ENCODE measurements at regions not wholly inside any gene's neighbourhood (a gene's known extent, or its start where the extent isn't known, plus 50 kb on each side); places are given as distances from the start of the nearest gene placed in this dataset.

DNA sequence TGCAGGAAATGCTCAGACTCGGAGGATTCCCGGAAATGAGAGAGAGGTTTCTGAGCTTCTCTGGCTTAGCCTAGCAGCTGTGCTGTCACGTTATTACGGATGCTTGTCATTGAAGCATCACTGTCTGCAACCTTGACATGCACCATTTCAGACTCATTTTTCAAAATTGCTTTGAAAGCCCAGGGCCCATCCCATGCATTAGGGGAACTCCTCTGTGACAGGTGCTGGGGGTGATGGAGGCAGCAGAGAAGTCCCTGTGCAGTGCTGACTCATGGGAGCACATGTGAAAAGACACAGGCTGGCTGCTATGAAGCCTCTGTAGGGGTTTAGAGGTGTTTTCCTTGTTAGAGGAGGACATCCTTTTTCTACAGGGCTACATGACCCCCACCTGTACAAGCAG lies 214.0 kb upstream of the MPHOSPH6 start:
- no peak for DNase-seq (ENCODE audit: low read depth)
- TF ChIP-seq, protein P1, sequence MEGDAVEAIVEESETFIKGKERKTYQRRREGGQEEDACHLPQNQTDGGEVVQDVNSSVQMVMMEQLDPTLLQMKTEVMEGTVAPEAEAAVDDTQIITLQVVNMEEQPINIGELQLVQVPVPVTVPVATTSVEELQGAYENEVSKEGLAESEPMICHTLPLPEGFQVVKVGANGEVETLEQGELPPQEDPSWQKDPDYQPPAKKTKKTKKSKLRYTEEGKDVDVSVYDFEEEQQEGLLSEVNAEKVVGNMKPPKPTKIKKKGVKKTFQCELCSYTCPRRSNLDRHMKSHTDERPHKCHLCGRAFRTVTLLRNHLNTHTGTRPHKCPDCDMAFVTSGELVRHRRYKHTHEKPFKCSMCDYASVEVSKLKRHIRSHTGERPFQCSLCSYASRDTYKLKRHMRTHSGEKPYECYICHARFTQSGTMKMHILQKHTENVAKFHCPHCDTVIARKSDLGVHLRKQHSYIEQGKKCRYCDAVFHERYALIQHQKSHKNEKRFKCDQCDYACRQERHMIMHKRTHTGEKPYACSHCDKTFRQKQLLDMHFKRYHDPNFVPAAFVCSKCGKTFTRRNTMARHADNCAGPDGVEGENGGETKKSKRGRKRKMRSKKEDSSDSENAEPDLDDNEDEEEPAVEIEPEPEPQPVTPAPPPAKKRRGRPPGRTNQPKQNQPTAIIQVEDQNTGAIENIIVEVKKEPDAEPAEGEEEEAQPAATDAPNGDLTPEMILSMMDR (conservative IDR thresholded peaks at IDR 0.05; ENCODE audit: low read depth, low read length): no peak
- no peak overlapping the region for H3K4me3 ChIP-seq (ENCODE audit: low read length)

DNA sequence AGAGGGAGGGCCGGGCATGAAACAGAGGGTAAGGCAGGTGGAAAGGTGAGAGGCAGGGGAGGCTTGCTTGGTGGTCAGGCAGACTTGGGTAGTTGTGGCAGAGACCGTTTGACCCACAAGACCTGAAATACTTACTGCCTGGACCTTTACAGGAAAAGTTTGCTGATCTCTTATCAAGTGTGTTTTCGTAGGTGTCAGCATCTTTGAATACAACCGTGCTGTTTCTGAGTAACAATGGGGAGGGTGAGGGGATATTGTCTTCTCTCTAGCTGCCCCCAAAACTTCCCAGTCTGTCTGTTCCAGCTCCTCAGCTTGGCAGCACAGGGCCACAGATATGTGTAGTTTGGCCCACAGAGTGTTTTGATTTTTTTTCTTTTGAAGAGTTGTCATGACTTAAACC lies 212.5 kb upstream of the MPHOSPH6 start:
- DNase-seq (ENCODE audit: low read depth): no peak
- TF ChIP-seq, protein P1 (conservative IDR thresholded peaks at IDR 0.05; ENCODE audit: low read depth, low read length): no peak
- no peak overlapping the region for H3K4me3 ChIP-seq (ENCODE audit: low read length)

DNA sequence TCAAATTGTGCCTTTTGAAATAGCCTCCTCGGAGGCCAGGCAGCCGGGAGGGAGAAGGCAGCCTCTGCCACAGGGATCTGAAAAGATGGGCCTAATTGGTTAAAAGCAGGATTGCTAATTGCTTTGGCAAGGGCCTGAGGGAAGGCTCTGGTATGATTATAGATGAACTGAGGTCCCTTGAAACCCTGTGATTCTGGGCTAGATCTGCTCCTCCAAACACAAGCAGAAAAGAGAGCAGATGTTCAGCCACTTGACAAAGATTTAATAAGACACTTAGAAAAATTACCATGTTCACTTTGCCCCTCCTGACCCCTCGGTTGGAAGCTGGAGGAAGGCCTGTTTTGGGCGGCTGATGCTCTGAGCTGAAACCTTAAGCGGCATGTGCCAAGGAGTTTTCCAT lies 209.5 kb upstream of the MPHOSPH6 start:
- H3K4me3 ChIP-seq (ENCODE audit: low read length): no peak overlapping the region
- DNase-seq (ENCODE audit: low read depth): no peak
- TF ChIP-seq, protein P1 (conservative IDR thresholded peaks at IDR 0.05; ENCODE audit: low read depth, low read length): no peak

DNA sequence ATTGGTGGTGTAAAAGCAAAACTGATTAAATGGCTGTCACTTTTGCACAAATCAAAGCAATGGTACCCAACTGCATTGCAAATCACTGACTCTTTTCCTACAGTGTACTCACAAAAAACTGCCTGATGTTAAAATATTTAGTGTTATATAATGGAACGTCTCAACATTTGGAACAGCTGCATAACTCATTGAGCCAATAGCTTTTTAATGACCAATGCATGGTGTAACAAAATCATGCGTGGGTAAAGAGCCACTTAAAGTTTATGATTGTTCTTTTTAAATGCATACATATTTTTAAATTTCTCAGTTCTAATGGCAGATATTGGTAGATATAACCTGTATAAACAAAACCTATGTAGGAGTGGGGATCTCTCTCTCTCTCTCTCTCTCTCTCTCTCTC lies 204.0 kb upstream of the MPHOSPH6 start:
- TF ChIP-seq, protein P1 (conservative IDR thresholded peaks at IDR 0.05; ENCODE audit: low read depth, low read length): no peak
- no peak for DNase-seq (ENCODE audit: low read depth)
- H3K4me3 ChIP-seq (ENCODE audit: low read length): no peak overlapping the region

DNA sequence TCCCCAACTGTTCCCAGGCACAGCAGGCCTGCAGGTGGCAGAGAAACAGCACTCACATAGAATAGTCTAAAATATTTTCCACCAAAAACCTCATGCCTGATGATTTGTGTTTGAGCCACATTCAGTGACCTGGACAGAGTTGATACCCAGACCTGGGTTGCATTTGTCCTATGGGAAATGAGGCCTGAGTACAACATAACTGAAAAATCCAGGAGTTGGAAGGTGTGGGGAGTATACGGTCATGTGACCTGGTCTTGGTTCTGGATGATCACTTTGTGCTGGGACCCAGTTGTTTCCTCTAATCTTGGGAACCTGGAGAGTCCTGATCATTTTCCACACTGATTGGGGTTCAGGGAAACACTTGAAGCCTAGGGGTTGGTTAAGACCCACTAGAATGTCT lies 200.3 kb upstream of the MPHOSPH6 start:
- TF ChIP-seq, protein P1 (conservative IDR thresholded peaks at IDR 0.05; ENCODE audit: low read depth, low read length): no peak
- DNase-seq (ENCODE audit: low read depth): no peak
- no peak overlapping the region for H3K4me3 ChIP-seq (ENCODE audit: low read length)

DNA sequence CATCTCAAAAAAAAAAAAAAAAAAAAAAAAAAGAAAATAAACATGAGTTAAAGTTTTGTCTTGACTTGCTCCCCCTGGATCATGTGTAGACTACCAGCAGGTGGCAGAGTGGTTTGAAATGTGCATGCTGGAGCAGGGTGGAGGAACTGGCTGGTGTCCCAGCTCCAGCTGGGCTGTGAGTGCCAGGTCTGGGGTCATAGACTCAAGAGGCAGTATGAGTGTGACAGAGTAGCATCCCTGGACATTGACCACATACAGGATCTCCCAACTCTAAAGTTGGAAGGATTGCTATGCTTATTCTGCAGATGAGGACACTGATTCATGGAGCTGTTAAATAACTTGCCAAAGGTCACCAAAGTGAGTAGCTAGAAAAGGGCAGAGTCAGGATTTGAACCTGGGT lies 198.0 kb upstream of the MPHOSPH6 start:
- TF ChIP-seq, protein P1 (conservative IDR thresholded peaks at IDR 0.05; ENCODE audit: low read depth, low read length): peak; percentile 54
- H3K4me3 ChIP-seq (ENCODE audit: low read length): no peak overlapping the region
- DNase-seq (ENCODE audit: low read depth): peak; percentile 3

DNA sequence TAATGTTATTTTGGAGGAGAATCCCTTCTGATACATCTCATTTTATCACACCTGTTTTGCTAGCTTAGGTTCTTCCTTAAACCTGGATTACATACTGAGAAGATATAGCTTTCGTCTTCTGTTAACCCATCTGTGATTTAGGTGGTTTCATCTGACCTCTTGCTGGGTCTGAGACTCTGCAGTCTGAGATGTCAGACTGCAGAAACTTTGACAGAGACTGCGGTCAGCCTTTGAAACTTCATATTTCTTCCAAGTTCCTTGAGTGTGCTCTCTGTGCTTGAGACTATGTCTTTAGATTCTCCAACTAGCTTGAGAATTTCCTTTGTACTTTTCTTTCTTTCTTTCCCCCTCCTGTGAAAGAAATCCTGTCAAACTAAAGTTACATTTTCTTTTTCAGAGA lies 196.4 kb upstream of the MPHOSPH6 start:
- TF ChIP-seq, protein P1 (conservative IDR thresholded peaks at IDR 0.05; ENCODE audit: low read depth, low read length): no peak
- H3K4me3 ChIP-seq (ENCODE audit: low read length): no peak overlapping the region
- no peak for DNase-seq (ENCODE audit: low read depth)

All from retinal pigment epithelial cell (primary cell).